Thyroid gland (tissue), 4 donors: ENCODE measurements at regions not wholly inside any gene's neighbourhood (a gene's known extent, or its start where the extent isn't known, plus 50 kb on each side); places are given as distances from the start of the nearest gene placed in this dataset.

Experiments
- POLR2A ChIP-seq, 2 donors: fragments of 450-650 bp; IDR thresholded peaks; one replicate each; pipeline ENCODE4 v1.6.1; 2017; ENCODE audit warnings: antibody characterized with exemption in 2 of 2, mild to moderate bottlenecking in 2 of 2, moderate library complexity in 1 of 2
- TF ChIP-seq, protein P1 (sequence below), 6 experiments: fragments of 200-600 bp in 3 of 6; fragments of 450-650 bp in 3 of 6; sonication (generic) in 3 of 6; IDR thresholded peaks; one replicate each; pipeline ENCODE4 v1.5.1; 2016 to 2019; ENCODE audit warnings: antibody characterized with exemption in 6 of 6, mild to moderate bottlenecking in 2 of 6, inconsistent platforms in 1 of 6, moderate library complexity in 1 of 6

DNA sequence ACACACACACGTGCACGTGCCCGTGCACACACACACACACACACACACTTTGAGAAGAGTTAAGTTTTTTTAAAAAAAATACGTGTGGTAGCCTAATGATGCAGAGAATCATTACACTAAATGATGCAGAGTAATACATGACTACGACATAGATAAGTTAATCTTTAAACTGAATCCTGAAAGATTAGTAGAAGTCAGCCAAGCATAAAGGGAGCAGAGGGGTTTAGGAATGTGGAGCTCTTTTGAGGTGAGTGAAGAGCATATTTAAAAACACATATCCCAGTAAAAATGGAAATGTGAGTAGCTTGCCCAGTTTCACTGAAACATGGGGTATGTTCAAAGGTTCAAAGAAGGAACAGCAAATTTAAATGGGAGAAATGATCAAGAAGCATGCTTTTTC, 61.3 kb upstream of the TYRP1 start:
- TF ChIP-seq, protein P1, sequence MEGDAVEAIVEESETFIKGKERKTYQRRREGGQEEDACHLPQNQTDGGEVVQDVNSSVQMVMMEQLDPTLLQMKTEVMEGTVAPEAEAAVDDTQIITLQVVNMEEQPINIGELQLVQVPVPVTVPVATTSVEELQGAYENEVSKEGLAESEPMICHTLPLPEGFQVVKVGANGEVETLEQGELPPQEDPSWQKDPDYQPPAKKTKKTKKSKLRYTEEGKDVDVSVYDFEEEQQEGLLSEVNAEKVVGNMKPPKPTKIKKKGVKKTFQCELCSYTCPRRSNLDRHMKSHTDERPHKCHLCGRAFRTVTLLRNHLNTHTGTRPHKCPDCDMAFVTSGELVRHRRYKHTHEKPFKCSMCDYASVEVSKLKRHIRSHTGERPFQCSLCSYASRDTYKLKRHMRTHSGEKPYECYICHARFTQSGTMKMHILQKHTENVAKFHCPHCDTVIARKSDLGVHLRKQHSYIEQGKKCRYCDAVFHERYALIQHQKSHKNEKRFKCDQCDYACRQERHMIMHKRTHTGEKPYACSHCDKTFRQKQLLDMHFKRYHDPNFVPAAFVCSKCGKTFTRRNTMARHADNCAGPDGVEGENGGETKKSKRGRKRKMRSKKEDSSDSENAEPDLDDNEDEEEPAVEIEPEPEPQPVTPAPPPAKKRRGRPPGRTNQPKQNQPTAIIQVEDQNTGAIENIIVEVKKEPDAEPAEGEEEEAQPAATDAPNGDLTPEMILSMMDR (IDR thresholded peaks at IDR 0.05) = no peak
- no peak for TF ChIP-seq POLR2A (IDR thresholded peaks at IDR 0.05)
